WTC11 (cell line): ENCODE measurements at regions not wholly inside any gene's neighbourhood (a gene's known extent, or its start where the extent isn't known, plus 50 kb on each side); places are given as distances from the start of the nearest gene placed in this dataset.

Source experiments
- ATAC-seq: fragments of 200-7000 bp; cut with Tn5 transposase; 2 replicates; pipeline ENCODE4 v1.10.0; 2021; ENCODE audit warnings: mild to moderate bottlenecking, moderate library complexity
- CTCF ChIA-PET: fragments of 300-600 bp; sonication (Branson Sonifier 250); formaldehyde crosslinking; loops from one replicate; lab custom pipeline; 2021; ENCODE audit warnings: antibody characterized with exemption; lab: Charles Lee
- POLR2A ChIA-PET: fragments of 350-600 bp; sonication (Branson Sonifier 250); formaldehyde crosslinking; loops from one replicate; lab custom pipeline; 2021; ENCODE audit warnings: antibody characterized with exemption; lab: Charles Lee
- DNase-seq: peaks from one replicate; pipeline ENCODE4 v3.0.0; 2021; ENCODE audit warnings: low spot score
- H3K27ac Mint-ChIP-seq: 2 replicates; pipeline ENCODE4 v1.8.0; 2021; ENCODE audit warnings: mixed read lengths
- H3K27me3 Mint-ChIP-seq: 2 replicates; pipeline ENCODE4 v1.8.0; 2021; ENCODE audit warnings: low read depth, mild to moderate bottlenecking, moderate library complexity, mixed read lengths
- H3K36me3 Mint-ChIP-seq: 2 replicates; pipeline ENCODE4 v1.8.0; 2021; ENCODE audit warnings: mixed read lengths
- H3K4me1 Mint-ChIP-seq: 2 replicates; pipeline ENCODE4 v1.8.0; 2022; ENCODE audit warnings: mixed read lengths
- H3K4me3 Mint-ChIP-seq: 2 replicates; pipeline ENCODE4 v1.8.0; 2021; ENCODE audit warnings: mild to moderate bottlenecking, moderate library complexity, mixed read lengths
- H3K9me3 Mint-ChIP-seq: 2 replicates; pipeline ENCODE4 v1.8.0; 2021; ENCODE audit warnings: mixed read lengths
- CBFB ChIP-seq: sonication (generic); formaldehyde crosslinking; IDR thresholded peaks from 2 replicates; pipeline ENCODE4 v1.8.1; 2022; ENCODE audit warnings: mild to moderate bottlenecking, low read depth, missing genetic modification reagents
- CDX4 ChIP-seq: fragments of 250-450 bp; sonication (Bioruptor Pico); IDR thresholded peaks from 2 replicates; pipeline ENCODE4 v1.9.0; 2021; ENCODE audit warnings: moderate library complexity, mild to moderate bottlenecking, inconsistent platforms, borderline replicate concordance
- E2F1 ChIP-seq: sonication (generic); formaldehyde crosslinking; IDR thresholded peaks from 2 replicates; pipeline ENCODE4 v1.8.0; 2022; ENCODE audit warnings: mild to moderate bottlenecking, missing genetic modification reagents
- E2F4 ChIP-seq: sonication (generic); formaldehyde crosslinking; IDR thresholded peaks from 2 replicates; pipeline ENCODE4 v1.8.1; 2022; ENCODE audit warnings: low read depth, mild to moderate bottlenecking, moderate library complexity, missing genetic modification reagents, borderline replicate concordance
- E2F5 ChIP-seq: sonication (generic); formaldehyde crosslinking; IDR thresholded peaks from 2 replicates; pipeline ENCODE4 v1.8.1; 2022; ENCODE audit warnings: mild to moderate bottlenecking, moderate library complexity, missing genetic modification reagents
- ESRRA ChIP-seq: sonication (generic); formaldehyde crosslinking; IDR thresholded peaks from 2 replicates; pipeline ENCODE4 v1.8.1; 2022; ENCODE audit warnings: mild to moderate bottlenecking, missing genetic modification reagents, borderline replicate concordance
- FOXJ3 ChIP-seq: sonication (generic); formaldehyde crosslinking; IDR thresholded peaks from 2 replicates; pipeline ENCODE4 v1.9.0; 2021; ENCODE audit warnings: missing genetic modification reagents, mild to moderate bottlenecking, borderline replicate concordance
- FOXK1 ChIP-seq: sonication (generic); formaldehyde crosslinking; IDR thresholded peaks from 2 replicates; pipeline ENCODE4 v1.8.0; 2022; ENCODE audit warnings: mild to moderate bottlenecking, moderate library complexity, missing genetic modification reagents
- GRHL2 ChIP-seq: fragments of 250-450 bp; sonication (Bioruptor Pico); IDR thresholded peaks from 2 replicates; pipeline ENCODE4 v1.8.0; 2022; ENCODE audit warnings: mild to moderate bottlenecking, moderate library complexity; ENCODE audit not compliant: insufficient replicate concordance, severe bottlenecking
- GTF2I ChIP-seq: fragments of 250-450 bp; sonication (Bioruptor Pico); conservative IDR thresholded peaks from 2 replicates; pipeline ENCODE4 v1.4.0; 2021; ENCODE audit warnings: mild to moderate bottlenecking
- MAX ChIP-seq: sonication (generic); formaldehyde crosslinking; IDR thresholded peaks from 2 replicates; pipeline ENCODE4 v1.8.0; 2022; ENCODE audit warnings: mild to moderate bottlenecking, missing genetic modification reagents
- MXD4 ChIP-seq: fragments of 250-450 bp; sonication (Bioruptor Pico); IDR thresholded peaks from 2 replicates; pipeline ENCODE4 v1.8.0; 2021; ENCODE audit warnings: mild to moderate bottlenecking, moderate library complexity, borderline replicate concordance
- NR3C1 ChIP-seq: sonication (generic); formaldehyde crosslinking; conservative IDR thresholded peaks from 2 replicates; pipeline ENCODE4 v1.8.1; 2023; ENCODE audit warnings: low read depth, mild to moderate bottlenecking, missing genetic modification reagents
- OVOL2 ChIP-seq: fragments of 250-450 bp; sonication (Bioruptor Pico); IDR thresholded peaks from 2 replicates; pipeline ENCODE4 v1.9.0; 2021; ENCODE audit warnings: mild to moderate bottlenecking, borderline replicate concordance
- PRDM15 ChIP-seq: sonication (generic); formaldehyde crosslinking; IDR thresholded peaks from 2 replicates; pipeline ENCODE4 v1.8.0; 2022; ENCODE audit warnings: missing genetic modification reagents
- RORB ChIP-seq: fragments of 250-450 bp; sonication (Bioruptor Pico); IDR thresholded peaks from 2 replicates; pipeline ENCODE4 v1.9.0; 2021; ENCODE audit warnings: mild to moderate bottlenecking
- SMAD4 ChIP-seq: sonication (generic); formaldehyde crosslinking; IDR thresholded peaks from 2 replicates; pipeline ENCODE4 v1.8.0; 2022; ENCODE audit warnings: mild to moderate bottlenecking, missing genetic modification reagents
- SP1 ChIP-seq: sonication (generic); formaldehyde crosslinking; conservative IDR thresholded peaks from 2 replicates; pipeline ENCODE4 v1.8.1; 2022; ENCODE audit warnings: missing genetic modification reagents
- ZNF121 ChIP-seq: sonication (generic); formaldehyde crosslinking; IDR thresholded peaks from 2 replicates; pipeline ENCODE4 v1.8.0; 2023; ENCODE audit warnings: missing genetic modification reagents
- ZNF219 ChIP-seq: sonication (generic); formaldehyde crosslinking; IDR thresholded peaks from 2 replicates; pipeline ENCODE4 v1.8.0; 2023; ENCODE audit warnings: missing genetic modification reagents, mild to moderate bottlenecking, borderline replicate concordance
- ZNF263 ChIP-seq: sonication (generic); formaldehyde crosslinking; IDR thresholded peaks from 2 replicates; pipeline ENCODE4 v1.8.1; 2022; ENCODE audit warnings: low read depth, mild to moderate bottlenecking, moderate library complexity, missing genetic modification reagents
- ZNF425 ChIP-seq: fragments of 250-450 bp; sonication (Bioruptor Pico); conservative IDR thresholded peaks from 2 replicates; pipeline ENCODE4 v1.9.0; 2021; ENCODE audit warnings: mild to moderate bottlenecking

- no peak for TF ChIP-seq E2F5 (CRISPR knock-in tag)
- no peak for TF ChIP-seq CBFB
- no peak for TF ChIP-seq GTF2I (CRISPR knock-in tag)
- no peak for TF ChIP-seq CDX4 (CRISPR knock-in tag)
- TF ChIP-seq FOXJ3 (CRISPR knock-in tag): no peak
- no peak for TF ChIP-seq OVOL2 (CRISPR knock-in tag)
- no peak for TF ChIP-seq SMAD4
- no peak for TF ChIP-seq ZNF121 (CRISPR knock-in tag)
These were observed 125.1 kb upstream of the SOX4 start (continued) for GRCh38 chr6:21468461-21468860.

GRCh38 chr6:21469213-21469612 lies 124.3 kb upstream of the SOX4 start:
- TF ChIP-seq SMAD4: no peak
- no peak for TF ChIP-seq ZNF263 (CRISPR knock-in tag)
- no peak for TF ChIP-seq NR3C1
- TF ChIP-seq GRHL2: no peak
- no peak for TF ChIP-seq ZNF425 (CRISPR knock-in tag)
- TF ChIP-seq FOXK1 (CRISPR knock-in tag): no peak
- no peak for TF ChIP-seq ESRRA (CRISPR knock-in tag)
- no peak for TF ChIP-seq E2F1
- no peak for TF ChIP-seq OVOL2 (CRISPR knock-in tag)
- no peak for TF ChIP-seq ZNF219 (CRISPR knock-in tag)
- TF ChIP-seq MAX: no peak
- TF ChIP-seq MXD4 (CRISPR knock-in tag): no peak
- TF ChIP-seq SP1 (CRISPR knock-in tag): no peak
- no peak for TF ChIP-seq E2F4 (CRISPR knock-in tag)
- TF ChIP-seq PRDM15: no peak
- TF ChIP-seq RORB (CRISPR knock-in tag): no peak
- H3K9me3 Mint-ChIP-seq: peaks cover 10% of the 10 kb centered on the region
- no peaks in the 10 kb centered on the region for H3K4me1 Mint-ChIP-seq
- ChIA-PET POLR2A (no interaction called here), CTCF (no interaction called here)
- no peak overlapping the region for H3K4me3 Mint-ChIP-seq
- no peak for DNase-seq
- no peaks in the 10 kb centered on the region for H3K36me3 Mint-ChIP-seq
- ATAC-seq: no peak
- H3K27ac Mint-ChIP-seq: no peak overlapping the region; the same call in 1 of the 2 replicates
- H3K27me3 Mint-ChIP-seq: peaks cover 27% of the 10 kb centered on the region
